ENCODE measurements at regions not wholly inside any gene's neighbourhood (a gene's known extent, or its start where the extent isn't known, plus 50 kb on each side); places are given as distances from the start of the nearest gene placed in this dataset.

GRCh38 chr22:48652796-48653195, 1174.9 kb downstream of the BRD1 start:
- H3K4me1 ChIP-seq = peaks cover 0 to 7% (median 0%) of the 10 kb centered on the region in 3 donors
- H3K4me3 ChIP-seq = no peak overlapping the region
- no peak for DNase-seq
- peaks cover 0 to 4% (median 0%) of the 10 kb centered on the region in 4 donors for H3K27me3 ChIP-seq
- WGBS, 2 donors = 100% methylated on average over 2 of the region's 16 CpGs; no CpG with 5 or more reads in 1 of the 2 donors
- TF ChIP-seq POLR2A (IDR thresholded peaks at IDR 0.05) (no peak), CTCF (IDR thresholded peaks at IDR 0.05) (no peak)
- H3K9me3 ChIP-seq = no peaks in the 10 kb centered on the region
- H3K27ac ChIP-seq = no peak overlapping the region
- intact Hi-C loops (cut with DNase I) = no loop called here
- no peaks in the 10 kb centered on the region for H3K36me3 ChIP-seq

- H3K4me1 ChIP-seq = peaks cover 0 to 7% (median 0%) of the 10 kb centered on the region in 3 donors
- intact Hi-C loops (cut with DNase I) = no loop called here
- H3K27me3 ChIP-seq = peaks cover 0 to 4% (median 0%) of the 10 kb centered on the region in 4 donors
- H3K36me3 ChIP-seq = no peaks in the 10 kb centered on the region
- H3K9me3 ChIP-seq = no peaks in the 10 kb centered on the region
- no peak for DNase-seq
- no peak for TF ChIP-seq POLR2A (IDR thresholded peaks at IDR 0.05)
- TF ChIP-seq CTCF (IDR thresholded peaks at IDR 0.05) = no peak
- WGBS, 2 donors = 25 to 47% methylated on average over 5 to 13 of the region's 19 CpGs
- no peak overlapping the region for H3K4me3 ChIP-seq
- H3K27ac ChIP-seq = no peak overlapping the region
Measured at GRCh38 chr22:48651981-48652538, 1175.6 kb downstream of the BRD1 start.

DNA sequence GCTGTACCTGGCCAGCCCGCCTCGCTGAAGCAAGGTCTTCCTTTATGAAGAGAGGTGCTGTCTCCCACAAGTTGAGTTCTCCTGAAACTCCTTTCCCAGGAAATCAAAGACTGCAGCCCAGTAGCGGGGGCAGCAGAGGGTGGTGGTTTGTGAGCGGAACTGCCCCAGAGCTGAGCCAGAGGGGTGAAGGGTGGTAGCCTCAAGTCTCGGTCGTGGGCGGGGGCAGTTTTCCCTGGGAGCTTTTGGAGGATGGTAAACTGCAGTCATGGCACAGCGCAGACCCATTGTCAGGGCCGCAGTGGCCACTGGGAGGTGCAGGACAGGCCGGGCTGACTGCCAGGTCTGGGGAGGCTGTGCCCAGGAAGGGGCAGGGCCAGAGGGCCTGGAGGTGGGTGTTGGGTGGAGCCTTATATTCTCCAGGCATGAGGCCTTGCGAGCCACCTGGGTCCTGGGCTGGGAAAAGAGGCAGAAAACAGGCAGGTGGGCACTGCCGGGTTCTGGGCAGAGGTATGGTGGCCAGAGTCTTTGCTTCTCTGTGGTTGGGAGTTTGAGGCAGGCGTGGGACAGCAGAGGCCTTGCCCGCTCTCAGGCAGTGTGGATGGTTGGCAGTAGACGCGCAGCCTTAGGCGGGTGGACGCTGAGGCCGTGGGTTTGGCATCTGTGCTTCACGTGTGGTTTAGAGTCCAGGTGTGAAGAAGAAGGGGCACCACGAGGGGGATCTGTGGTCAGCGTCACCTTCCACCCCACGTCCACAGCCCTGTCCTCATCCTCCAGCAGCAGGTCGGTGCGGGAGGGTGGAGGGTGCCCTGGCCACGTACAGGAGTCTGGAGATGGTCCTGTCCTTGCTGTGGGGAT, 1176.4 kb downstream of the BRD1 start:
- no peaks in the 10 kb centered on the region for H3K9me3 ChIP-seq
- H3K36me3 ChIP-seq = no peaks in the 10 kb centered on the region
- H3K4me1 ChIP-seq = peaks cover 0 to 7% (median 0%) of the 10 kb centered on the region in 3 donors
- no peak for DNase-seq
- intact Hi-C loops (cut with DNase I) = no loop called here
- H3K27ac ChIP-seq = no peak overlapping the region
- WGBS, 2 donors = 71 to 79% methylated on average over 13 to 19 of the region's 26 CpGs
- H3K27me3 ChIP-seq = peaks cover 0 to 4% (median 0%) of the 10 kb centered on the region in 4 donors
- H3K4me3 ChIP-seq = no peak overlapping the region
- no peak for TF ChIP-seq POLR2A (IDR thresholded peaks at IDR 0.05)
- no peak for TF ChIP-seq CTCF (IDR thresholded peaks at IDR 0.05)

- TF ChIP-seq POLR2A (IDR thresholded peaks at IDR 0.05) (no peak), CTCF (IDR thresholded peaks at IDR 0.05) (no peak)
- Histone ChIP-seq H3K36me3 (no peaks in the 10 kb centered on the region), H3K27ac (no peak overlapping the region), H3K4me3 (no peak overlapping the region), H3K9me3 (no peaks in the 10 kb centered on the region), H3K27me3 (peaks cover 0 to 4% (median 0%) of the 10 kb centered on the region in 4 donors), H3K4me1 (peaks cover 0 to 7% (median 0%) of the 10 kb centered on the region in 3 donors)
- no peak for DNase-seq
- WGBS, 2 donors = 65 to 96% methylated on average over 3 to 4 of the region's 17 CpGs
- intact Hi-C loops (cut with DNase I) = no loop called here
Measured at GRCh38 chr22:48650323-48651035, 1177.2 kb downstream of the BRD1 start.

GRCh38 chr22:48649466-48649865, 1178.2 kb downstream of the BRD1 start:
- Histone ChIP-seq H3K9me3 (no peaks in the 10 kb centered on the region), H3K36me3 (no peaks in the 10 kb centered on the region), H3K4me3 (no peak overlapping the region), H3K27me3 (peaks cover 0 to 4% (median 0%) of the 10 kb centered on the region in 4 donors), H3K27ac (no peak overlapping the region), H3K4me1 (peaks cover 0 to 6% (median 0%) of the 10 kb centered on the region in 3 donors)
- intact Hi-C loops (cut with DNase I) = no loop called here
- TF ChIP-seq CTCF (IDR thresholded peaks at IDR 0.05) = no peak
- no peak for TF ChIP-seq POLR2A (IDR thresholded peaks at IDR 0.05)
- DNase-seq = no peak
- 64 to 77% methylated on average over 2 to 5 of the region's 16 CpGs for WGBS, 2 donors

All from esophagus squamous epithelium (tissue), 5 donors.